Gastroesophageal sphincter (tissue), 4 donors: ENCODE measurements at regions not wholly inside any gene's neighbourhood (a gene's known extent, or its start where the extent isn't known, plus 50 kb on each side); places are given as distances from the start of the nearest gene placed in this dataset.

Experiments used
- ATAC-seq: fragments of 150-250 bp; one replicate; pipeline ENCODE4 v1.9.1; 2016; ENCODE audit warnings: mild to moderate bottlenecking, moderate library complexity
- H3K27ac ChIP-seq, 4 donors: fragments of 200-600 bp; sonication (generic) in 3 of 4; 1 replicate in 3 of 4; 2 replicates in 1 of 4; pipeline ENCODE4 v1.5.1; 2016 to 2019
- H3K27me3 ChIP-seq: fragments of 200-600 bp; sonication (generic); one replicate; pipeline ENCODE4 v1.5.1; 2019
- H3K36me3 ChIP-seq, 2 donors: fragments of 200-600 bp; sonication (generic); one replicate each; pipeline ENCODE4 v1.5.1; 2019; ENCODE audit warnings: control low read depth in 1 of 2
- H3K4me1 ChIP-seq, 3 donors: fragments of 200-600 bp; sonication (generic); 1 replicate in 2 of 3; 2 replicates in 1 of 3; pipeline ENCODE4 v1.5.1; 2016 to 2019; ENCODE audit warnings: control low read depth in 2 of 3
- H3K4me3 ChIP-seq, 2 donors: fragments of 200-600 bp; sonication (generic); one replicate each; pipeline ENCODE4 v1.5.1; 2019; ENCODE audit warnings: mild to moderate bottlenecking in 1 of 2, moderate library complexity in 1 of 2
- H3K9me3 ChIP-seq, 3 donors: fragments of 200-600 bp; sonication (generic); one replicate each; pipeline ENCODE4 v1.5.1; 2017 to 2019; ENCODE audit warnings: control low read depth in 2 of 3
- EP300 ChIP-seq: sonication (generic); formaldehyde crosslinking; IDR thresholded peaks from one replicate; pipeline ENCODE4 v1.6.1; 2017; ENCODE audit warnings: antibody characterized with exemption, mild to moderate bottlenecking
- POLR2A ChIP-seq, 2 donors: fragments of 450-650 bp; IDR thresholded peaks; one replicate each; pipeline ENCODE4 v1.6.1; 2017; ENCODE audit warnings: antibody characterized with exemption in 2 of 2, mild to moderate bottlenecking in 2 of 2, moderate library complexity in 1 of 2
- POLR2AphosphoS5 ChIP-seq: sonication (generic); formaldehyde crosslinking; IDR thresholded peaks from one replicate; pipeline ENCODE4 v1.6.1; 2017; ENCODE audit warnings: antibody characterized with exemption
- WGBS, 2 donors: methylation state at CpG; one replicate each; pipeline ENCODE4 v1.1.5; 2018; ENCODE audit warnings: low coverage in 1 of 2; 5-methylcytosine and 5-hydroxymethylcytosine counted together
- TF ChIP-seq, protein P1 (sequence below), 4 experiments: fragments of 200-600 bp in 2 of 4; fragments of 450-650 bp in 2 of 4; sonication (generic) in 1 of 4; IDR thresholded peaks; one replicate each; pipeline ENCODE4 v1.5.1; 2017 to 2019; ENCODE audit warnings: antibody characterized with exemption in 4 of 4, mild to moderate bottlenecking in 2 of 4, moderate library complexity in 2 of 4

DNA sequence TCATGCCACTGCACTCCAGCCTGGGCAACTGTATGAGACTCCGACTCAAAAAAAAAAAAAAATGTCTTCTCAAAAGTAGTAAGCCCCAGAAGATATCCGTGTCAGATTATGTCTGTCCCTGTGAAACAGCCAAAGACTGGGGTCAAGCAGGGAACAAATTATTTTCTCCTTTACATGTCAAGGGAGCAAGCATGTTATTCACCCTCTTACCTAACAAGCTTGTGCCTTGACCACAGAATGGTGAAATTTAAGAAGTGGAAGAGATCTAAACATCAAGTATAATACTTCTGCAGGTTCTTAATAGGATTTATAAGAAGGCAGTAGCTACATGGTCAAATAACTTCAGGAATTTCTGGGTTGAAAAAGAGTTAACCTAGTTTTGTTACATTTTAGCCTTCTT is 187.9 kb downstream of the ZNF365 start:
- Histone ChIP-seq H3K27ac (no peak overlapping the region), H3K9me3 (no peaks in the 10 kb centered on the region), H3K36me3 (no peaks in the 10 kb centered on the region), H3K4me1 (peaks cover 0 to 14% (median 0%) of the 10 kb centered on the region in 3 donors), H3K4me3 (no peak overlapping the region), H3K27me3 (no peaks in the 10 kb centered on the region)
- no peak for ATAC-seq
- 75 to 89% methylated on average over 2 of the region's 2 CpGs for WGBS, 2 donors
- no peak for TF ChIP-seq POLR2A (IDR thresholded peaks at IDR 0.05)
- no peak for TF ChIP-seq EP300
- TF ChIP-seq, protein P1, sequence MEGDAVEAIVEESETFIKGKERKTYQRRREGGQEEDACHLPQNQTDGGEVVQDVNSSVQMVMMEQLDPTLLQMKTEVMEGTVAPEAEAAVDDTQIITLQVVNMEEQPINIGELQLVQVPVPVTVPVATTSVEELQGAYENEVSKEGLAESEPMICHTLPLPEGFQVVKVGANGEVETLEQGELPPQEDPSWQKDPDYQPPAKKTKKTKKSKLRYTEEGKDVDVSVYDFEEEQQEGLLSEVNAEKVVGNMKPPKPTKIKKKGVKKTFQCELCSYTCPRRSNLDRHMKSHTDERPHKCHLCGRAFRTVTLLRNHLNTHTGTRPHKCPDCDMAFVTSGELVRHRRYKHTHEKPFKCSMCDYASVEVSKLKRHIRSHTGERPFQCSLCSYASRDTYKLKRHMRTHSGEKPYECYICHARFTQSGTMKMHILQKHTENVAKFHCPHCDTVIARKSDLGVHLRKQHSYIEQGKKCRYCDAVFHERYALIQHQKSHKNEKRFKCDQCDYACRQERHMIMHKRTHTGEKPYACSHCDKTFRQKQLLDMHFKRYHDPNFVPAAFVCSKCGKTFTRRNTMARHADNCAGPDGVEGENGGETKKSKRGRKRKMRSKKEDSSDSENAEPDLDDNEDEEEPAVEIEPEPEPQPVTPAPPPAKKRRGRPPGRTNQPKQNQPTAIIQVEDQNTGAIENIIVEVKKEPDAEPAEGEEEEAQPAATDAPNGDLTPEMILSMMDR (IDR thresholded peaks at IDR 0.05): no peak
- no peak for TF ChIP-seq POLR2AphosphoS5

- Histone ChIP-seq H3K36me3 (no peaks in the 10 kb centered on the region), H3K27ac (peak overlapping the region in 3 of 4 donors; percentile 63 to 68 (median 63)), H3K4me3 (no peak overlapping the region), H3K9me3 (no peaks in the 10 kb centered on the region), H3K4me1 (peaks cover 0 to 14% (median 0%) of the 10 kb centered on the region in 3 donors), H3K27me3 (no peaks in the 10 kb centered on the region)
- TF ChIP-seq, protein P1 (IDR thresholded peaks at IDR 0.05): no peak
- TF ChIP-seq EP300 (no peak), POLR2AphosphoS5 (no peak)
- ATAC-seq: no peak
These were observed 188.6 kb downstream of the ZNF365 start for GRCh38 chr10:62562795-62563194.

GRCh38 chr10:62573929-62574328 is 199.8 kb downstream of the ZNF365 start:
- Histone ChIP-seq H3K9me3 (no peaks in the 10 kb centered on the region), H3K36me3 (no peaks in the 10 kb centered on the region)
- no peak for ATAC-seq

DNA sequence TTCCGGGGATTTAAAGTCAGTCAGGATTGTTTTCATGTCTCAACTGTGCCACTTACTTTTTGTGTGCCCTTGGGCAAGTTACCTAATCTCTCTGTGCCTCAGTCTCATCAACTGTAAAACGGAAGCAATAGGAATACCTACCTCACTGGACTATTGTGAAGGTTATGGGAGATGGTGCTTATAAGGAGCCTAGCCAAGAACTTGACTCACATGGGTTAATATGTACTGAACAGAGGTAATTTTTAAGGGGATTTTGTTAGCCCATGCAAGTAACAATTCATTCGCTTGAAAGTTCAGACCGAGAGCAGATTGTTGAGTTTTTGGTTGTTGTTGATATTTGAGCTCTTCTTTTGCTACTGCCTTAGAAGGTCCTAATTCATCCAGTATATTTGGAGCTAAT is 202.9 kb downstream of the ZNF365 start:
- ATAC-seq: no peak
- no peak overlapping the region for H3K27ac ChIP-seq
- TF ChIP-seq EP300: no peak
- TF ChIP-seq POLR2A (IDR thresholded peaks at IDR 0.05): no peak
- no peak for TF ChIP-seq POLR2AphosphoS5
- TF ChIP-seq, protein P1 (IDR thresholded peaks at IDR 0.05): no peak
- peaks cover 0 to 10% (median 0%) of the 10 kb centered on the region in 3 donors for H3K4me1 ChIP-seq
- no peak overlapping the region for H3K4me3 ChIP-seq
- no peaks in the 10 kb centered on the region for H3K27me3 ChIP-seq
- H3K9me3 ChIP-seq: no peaks in the 10 kb centered on the region
- no peaks in the 10 kb centered on the region for H3K36me3 ChIP-seq
- WGBS, 2 donors: 87 to 100% methylated on average over 3 to 4 of the region's 4 CpGs

More at GRCh38 chr10:62573929-62574328, 199.8 kb downstream of the ZNF365 start:
- Histone ChIP-seq H3K4me3 (no peak overlapping the region), H3K27me3 (no peaks in the 10 kb centered on the region), H3K27ac (no peak overlapping the region), H3K4me1 (no peaks in the 10 kb centered on the region)
- TF ChIP-seq, protein P1 (IDR thresholded peaks at IDR 0.05): no peak
- TF ChIP-seq EP300 (no peak), POLR2A (IDR thresholded peaks at IDR 0.05) (no peak), POLR2AphosphoS5 (no peak)
- WGBS, 2 donors: 85 to 100% methylated on average over 3 of the region's 3 CpGs

GRCh38 chr10:62577666-62578291 is 203.6 kb downstream of the ZNF365 start:
- no peaks in the 10 kb centered on the region for H3K36me3 ChIP-seq
- no peak overlapping the region for H3K27ac ChIP-seq
- TF ChIP-seq EP300: no peak
- TF ChIP-seq, protein P1 (IDR thresholded peaks at IDR 0.05): no peak
- TF ChIP-seq POLR2AphosphoS5: no peak
- TF ChIP-seq POLR2A (IDR thresholded peaks at IDR 0.05): no peak
- no peaks in the 10 kb centered on the region for H3K9me3 ChIP-seq
- H3K27me3 ChIP-seq: no peaks in the 10 kb centered on the region
- WGBS, 2 donors: 25 to 57% methylated on average over 2 of the region's 2 CpGs
- no peak overlapping the region for H3K4me3 ChIP-seq
- ATAC-seq: no peak
- peaks cover 0 to 16% (median 4%) of the 10 kb centered on the region in 3 donors for H3K4me1 ChIP-seq
